ENCODE measurements at regions not wholly inside any gene's neighbourhood (a gene's known extent, or its start where the extent isn't known, plus 50 kb on each side); places are given as distances from the start of the nearest gene placed in this dataset.

DNA sequence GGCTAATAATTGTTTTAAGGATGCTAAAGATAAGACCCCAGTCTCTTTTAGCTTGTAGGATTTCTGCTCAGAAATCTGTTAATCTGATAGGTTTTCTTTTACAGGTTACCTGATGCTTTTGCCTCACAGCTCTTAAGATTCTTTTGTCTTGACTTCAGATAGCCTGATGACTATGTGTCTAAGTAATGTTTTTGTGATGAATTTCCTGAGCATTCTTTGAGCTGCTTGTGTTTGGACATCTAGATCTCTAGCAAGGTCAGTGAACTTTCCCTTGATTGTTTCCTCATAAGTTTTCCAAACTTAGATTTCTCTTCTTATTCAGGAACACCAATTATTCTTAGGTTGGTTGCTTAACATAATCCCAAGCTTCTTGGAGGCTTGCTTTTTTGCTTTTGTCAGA lies 104.1 kb downstream of the ZNF518B start:
- ChIA-PET POLR2A (no interaction called here), CTCF (no interaction called here)
- Mint-ChIP-seq H3K36me3 (no peaks in the 10 kb centered on the region), H3K4me1 (peaks cover 5% of the 10 kb centered on the region; the same call in 1 of the 2 replicates), H3K27ac (no peak overlapping the region), H3K27me3 (ENCODE audit: low read depth) (peaks cover 3% of the 10 kb centered on the region), H3K4me3 (no peak overlapping the region), H3K9me3 (peaks cover 30% of the 10 kb centered on the region)
- ATAC-seq = no peak
- TF ChIP-seq, protein P1, sequence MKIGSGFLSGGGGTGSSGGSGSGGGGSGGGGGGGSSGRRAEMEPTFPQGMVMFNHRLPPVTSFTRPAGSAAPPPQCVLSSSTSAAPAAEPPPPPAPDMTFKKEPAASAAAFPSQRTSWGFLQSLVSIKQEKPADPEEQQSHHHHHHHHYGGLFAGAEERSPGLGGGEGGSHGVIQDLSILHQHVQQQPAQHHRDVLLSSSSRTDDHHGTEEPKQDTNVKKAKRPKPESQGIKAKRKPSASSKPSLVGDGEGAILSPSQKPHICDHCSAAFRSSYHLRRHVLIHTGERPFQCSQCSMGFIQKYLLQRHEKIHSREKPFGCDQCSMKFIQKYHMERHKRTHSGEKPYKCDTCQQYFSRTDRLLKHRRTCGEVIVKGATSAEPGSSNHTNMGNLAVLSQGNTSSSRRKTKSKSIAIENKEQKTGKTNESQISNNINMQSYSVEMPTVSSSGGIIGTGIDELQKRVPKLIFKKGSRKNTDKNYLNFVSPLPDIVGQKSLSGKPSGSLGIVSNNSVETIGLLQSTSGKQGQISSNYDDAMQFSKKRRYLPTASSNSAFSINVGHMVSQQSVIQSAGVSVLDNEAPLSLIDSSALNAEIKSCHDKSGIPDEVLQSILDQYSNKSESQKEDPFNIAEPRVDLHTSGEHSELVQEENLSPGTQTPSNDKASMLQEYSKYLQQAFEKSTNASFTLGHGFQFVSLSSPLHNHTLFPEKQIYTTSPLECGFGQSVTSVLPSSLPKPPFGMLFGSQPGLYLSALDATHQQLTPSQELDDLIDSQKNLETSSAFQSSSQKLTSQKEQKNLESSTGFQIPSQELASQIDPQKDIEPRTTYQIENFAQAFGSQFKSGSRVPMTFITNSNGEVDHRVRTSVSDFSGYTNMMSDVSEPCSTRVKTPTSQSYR (CRISPR knock-in tag; IDR thresholded peaks at IDR 0.05) = no peak
- TF ChIP-seq RORB (CRISPR knock-in tag; IDR thresholded peaks at IDR 0.05) = no peak
- TF ChIP-seq CBFB (CRISPR knock-in tag; IDR thresholded peaks at IDR 0.05; ENCODE audit: low read depth) = no peak
- TF ChIP-seq, protein P2, sequence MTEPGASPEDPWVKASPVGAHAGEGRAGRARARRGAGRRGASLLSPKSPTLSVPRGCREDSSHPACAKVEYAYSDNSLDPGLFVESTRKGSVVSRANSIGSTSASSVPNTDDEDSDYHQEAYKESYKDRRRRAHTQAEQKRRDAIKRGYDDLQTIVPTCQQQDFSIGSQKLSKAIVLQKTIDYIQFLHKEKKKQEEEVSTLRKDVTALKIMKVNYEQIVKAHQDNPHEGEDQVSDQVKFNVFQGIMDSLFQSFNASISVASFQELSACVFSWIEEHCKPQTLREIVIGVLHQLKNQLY (CRISPR knock-in tag; IDR thresholded peaks at IDR 0.05) = no peak
- no peak for TF ChIP-seq IRF2 (CRISPR knock-in tag; IDR thresholded peaks at IDR 0.05; ENCODE audit: borderline replicate concordance, low read depth)
- no peak for TF ChIP-seq NR1H2 (CRISPR knock-in tag; IDR thresholded peaks at IDR 0.05)
- TF ChIP-seq, protein P3, sequence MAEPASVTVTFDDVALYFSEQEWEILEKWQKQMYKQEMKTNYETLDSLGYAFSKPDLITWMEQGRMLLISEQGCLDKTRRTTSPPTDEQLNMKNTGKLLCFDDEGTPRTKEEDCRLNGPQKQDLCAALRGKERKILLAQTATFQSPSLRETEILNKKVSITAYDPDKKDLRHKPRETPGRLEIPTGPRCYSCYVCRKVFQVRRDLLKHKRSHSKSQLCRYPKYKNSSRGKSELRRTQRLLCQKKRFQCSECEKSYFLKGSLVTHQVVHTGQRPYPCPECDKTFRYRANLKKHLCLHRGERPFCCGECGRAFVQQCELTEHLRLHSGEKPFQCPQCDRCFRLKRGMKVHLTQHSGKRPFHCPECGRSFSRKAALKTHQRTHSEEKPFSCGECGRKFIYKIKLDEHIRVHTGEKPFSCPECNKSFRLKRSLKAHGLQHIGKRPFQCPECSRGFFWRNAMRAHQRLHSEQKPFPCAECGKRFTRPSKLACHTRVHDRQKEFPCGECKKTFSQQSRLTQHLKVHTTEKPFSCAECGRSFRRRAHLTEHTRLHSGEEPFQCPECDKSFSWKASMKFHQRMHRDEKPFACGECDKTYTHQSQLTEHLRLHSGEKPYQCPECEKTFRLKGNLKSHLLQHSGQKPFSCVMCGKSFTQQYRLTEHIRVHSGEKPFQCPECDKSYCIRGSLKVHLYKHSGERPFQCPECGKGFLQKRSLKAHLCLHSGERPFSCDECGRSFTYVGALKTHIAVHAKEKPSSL (CRISPR knock-in tag; conservative IDR thresholded peaks at IDR 0.05) = no peak
- TF ChIP-seq, protein P4, sequence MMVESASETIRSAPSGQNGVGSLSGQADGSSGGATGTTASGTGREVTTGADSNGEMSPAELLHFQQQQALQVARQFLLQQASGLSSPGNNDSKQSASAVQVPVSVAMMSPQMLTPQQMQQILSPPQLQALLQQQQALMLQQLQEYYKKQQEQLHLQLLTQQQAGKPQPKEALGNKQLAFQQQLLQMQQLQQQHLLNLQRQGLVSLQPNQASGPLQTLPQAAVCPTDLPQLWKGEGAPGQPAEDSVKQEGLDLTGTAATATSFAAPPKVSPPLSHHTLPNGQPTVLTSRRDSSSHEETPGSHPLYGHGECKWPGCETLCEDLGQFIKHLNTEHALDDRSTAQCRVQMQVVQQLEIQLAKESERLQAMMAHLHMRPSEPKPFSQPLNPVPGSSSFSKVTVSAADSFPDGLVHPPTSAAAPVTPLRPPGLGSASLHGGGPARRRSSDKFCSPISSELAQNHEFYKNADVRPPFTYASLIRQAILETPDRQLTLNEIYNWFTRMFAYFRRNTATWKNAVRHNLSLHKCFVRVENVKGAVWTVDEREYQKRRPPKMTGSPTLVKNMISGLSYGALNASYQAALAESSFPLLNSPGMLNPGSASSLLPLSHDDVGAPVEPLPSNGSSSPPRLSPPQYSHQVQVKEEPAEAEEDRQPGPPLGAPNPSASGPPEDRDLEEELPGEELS (CRISPR knock-in tag; IDR thresholded peaks at IDR 0.05) = no peak
- TF ChIP-seq, protein P5, sequence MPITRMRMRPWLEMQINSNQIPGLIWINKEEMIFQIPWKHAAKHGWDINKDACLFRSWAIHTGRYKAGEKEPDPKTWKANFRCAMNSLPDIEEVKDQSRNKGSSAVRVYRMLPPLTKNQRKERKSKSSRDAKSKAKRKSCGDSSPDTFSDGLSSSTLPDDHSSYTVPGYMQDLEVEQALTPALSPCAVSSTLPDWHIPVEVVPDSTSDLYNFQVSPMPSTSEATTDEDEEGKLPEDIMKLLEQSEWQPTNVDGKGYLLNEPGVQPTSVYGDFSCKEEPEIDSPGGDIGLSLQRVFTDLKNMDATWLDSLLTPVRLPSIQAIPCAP (CRISPR knock-in tag; IDR thresholded peaks at IDR 0.05) = no peak
- no peak for TF ChIP-seq ESRRA (CRISPR knock-in tag; IDR thresholded peaks at IDR 0.05; ENCODE audit: borderline replicate concordance)
- TF ChIP-seq ZNF317 (CRISPR knock-in tag; IDR thresholded peaks at IDR 0.05; ENCODE audit: borderline replicate concordance, low read depth) = no peak
- TF ChIP-seq, protein P6, sequence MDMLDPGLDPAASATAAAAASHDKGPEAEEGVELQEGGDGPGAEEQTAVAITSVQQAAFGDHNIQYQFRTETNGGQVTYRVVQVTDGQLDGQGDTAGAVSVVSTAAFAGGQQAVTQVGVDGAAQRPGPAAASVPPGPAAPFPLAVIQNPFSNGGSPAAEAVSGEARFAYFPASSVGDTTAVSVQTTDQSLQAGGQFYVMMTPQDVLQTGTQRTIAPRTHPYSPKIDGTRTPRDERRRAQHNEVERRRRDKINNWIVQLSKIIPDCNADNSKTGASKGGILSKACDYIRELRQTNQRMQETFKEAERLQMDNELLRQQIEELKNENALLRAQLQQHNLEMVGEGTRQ (CRISPR knock-in tag; IDR thresholded peaks at IDR 0.05) = no peak
- no peak for TF ChIP-seq NFYB (CRISPR knock-in tag; conservative IDR thresholded peaks at IDR 0.05; ENCODE audit: low read depth)
- TF ChIP-seq, protein P7, sequence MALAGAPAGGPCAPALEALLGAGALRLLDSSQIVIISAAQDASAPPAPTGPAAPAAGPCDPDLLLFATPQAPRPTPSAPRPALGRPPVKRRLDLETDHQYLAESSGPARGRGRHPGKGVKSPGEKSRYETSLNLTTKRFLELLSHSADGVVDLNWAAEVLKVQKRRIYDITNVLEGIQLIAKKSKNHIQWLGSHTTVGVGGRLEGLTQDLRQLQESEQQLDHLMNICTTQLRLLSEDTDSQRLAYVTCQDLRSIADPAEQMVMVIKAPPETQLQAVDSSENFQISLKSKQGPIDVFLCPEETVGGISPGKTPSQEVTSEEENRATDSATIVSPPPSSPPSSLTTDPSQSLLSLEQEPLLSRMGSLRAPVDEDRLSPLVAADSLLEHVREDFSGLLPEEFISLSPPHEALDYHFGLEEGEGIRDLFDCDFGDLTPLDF (CRISPR knock-in tag; IDR thresholded peaks at IDR 0.05) = no peak
- no peak for DNase-seq (ENCODE audit: low spot score)

DNA sequence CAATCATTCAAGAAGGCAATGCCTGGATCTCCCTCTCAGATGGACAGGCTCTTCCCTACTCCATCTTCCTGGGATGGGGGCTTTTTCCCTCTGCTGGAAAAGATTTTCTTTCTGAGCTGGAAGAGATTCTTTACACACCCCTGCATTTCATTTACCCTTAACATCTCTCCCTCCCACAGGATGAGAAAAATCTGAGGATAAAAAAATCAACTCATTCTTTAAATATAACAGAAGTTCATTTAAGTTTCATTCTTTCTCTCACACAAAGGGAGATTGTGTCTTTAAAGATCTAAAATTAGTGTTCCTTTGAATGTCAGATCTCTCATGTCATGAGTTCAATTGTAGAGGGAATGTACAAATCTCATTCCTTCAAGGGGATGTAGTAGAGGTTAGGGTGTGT lies 109.0 kb downstream of the ZNF518B start:
- ChIA-PET CTCF (no interaction called here), POLR2A (no interaction called here)
- H3K27ac Mint-ChIP-seq = no peak overlapping the region
- no peak for DNase-seq (ENCODE audit: low spot score)
- no peak for TF ChIP-seq ZNF396 (CRISPR knock-in tag; IDR thresholded peaks at IDR 0.05; ENCODE audit: borderline replicate concordance)
- TF ChIP-seq, protein P8, sequence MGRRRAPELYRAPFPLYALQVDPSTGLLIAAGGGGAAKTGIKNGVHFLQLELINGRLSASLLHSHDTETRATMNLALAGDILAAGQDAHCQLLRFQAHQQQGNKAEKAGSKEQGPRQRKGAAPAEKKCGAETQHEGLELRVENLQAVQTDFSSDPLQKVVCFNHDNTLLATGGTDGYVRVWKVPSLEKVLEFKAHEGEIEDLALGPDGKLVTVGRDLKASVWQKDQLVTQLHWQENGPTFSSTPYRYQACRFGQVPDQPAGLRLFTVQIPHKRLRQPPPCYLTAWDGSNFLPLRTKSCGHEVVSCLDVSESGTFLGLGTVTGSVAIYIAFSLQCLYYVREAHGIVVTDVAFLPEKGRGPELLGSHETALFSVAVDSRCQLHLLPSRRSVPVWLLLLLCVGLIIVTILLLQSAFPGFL (CRISPR knock-in tag; IDR thresholded peaks at IDR 0.05; ENCODE audit: borderline replicate concordance) = no peak
- no peak overlapping the region for H3K4me3 Mint-ChIP-seq
- H3K27me3 Mint-ChIP-seq (ENCODE audit: low read depth) = no peaks in the 10 kb centered on the region; the same call in none of the 2 replicates
- H3K36me3 Mint-ChIP-seq = no peaks in the 10 kb centered on the region
- H3K9me3 Mint-ChIP-seq = peaks cover 18% of the 10 kb centered on the region
- H3K4me1 Mint-ChIP-seq = peaks cover 5% of the 10 kb centered on the region; the same call in 1 of the 2 replicates
- ATAC-seq = no peak

Data from WTC11 (cell line).